K562 (cell line): ENCODE measurements at regions not wholly inside any gene's neighbourhood (a gene's known extent, or its start where the extent isn't known, plus 50 kb on each side); places are given as distances from the start of the nearest gene placed in this dataset.

ENCODE experiments used
- BACH1 ChIP-seq: fragments of 200-800 bp; sonication (Bioruptor generic); IDR thresholded peaks from 2 replicates; pipeline ENCODE4 v1.6.1; 2016; ENCODE audit warnings: missing genetic modification characterization, missing compliant biosample characterization
- CBFB ChIP-seq: sonication (generic); formaldehyde crosslinking; IDR thresholded peaks from 2 replicates; pipeline ENCODE4 v1.4.0; 2020; ENCODE audit warnings: mild to moderate bottlenecking, missing genetic modification reagents
- CBX1 ChIP-seq: sonication (generic); IDR thresholded peaks from 2 replicates; pipeline ENCODE4 v1.6.1; 2016; ENCODE audit warnings: antibody characterized with exemption, low read depth, mild to moderate bottlenecking
- CHD1 ChIP-seq: fragments of 200-600 bp; sonication (generic); IDR thresholded peaks from one replicate; pipeline ENCODE4 v1.6.1; 2012; ENCODE audit warnings: mild to moderate bottlenecking, moderate library complexity, low read length, inconsistent platforms
- CUX1 ChIP-seq: fragments of 200-800 bp; sonication (Bioruptor generic); IDR thresholded peaks from 2 replicates; pipeline ENCODE4 v1.6.1; 2016; ENCODE audit warnings: missing genetic modification characterization, missing compliant biosample characterization
- EP400 ChIP-seq: fragments of 450-650 bp; IDR thresholded peaks from 2 replicates; pipeline ENCODE4 v1.6.1; 2017; ENCODE audit warnings: antibody characterized with exemption, mild to moderate bottlenecking, moderate library complexity
- GTF2E2 ChIP-seq: fragments of 200-800 bp; sonication (Bioruptor generic); IDR thresholded peaks from 2 replicates; pipeline ENCODE4 v1.6.1; 2016; ENCODE audit warnings: missing genetic modification characterization, missing compliant biosample characterization
- KLF10 ChIP-seq: fragments of 250-450 bp; sonication (Bioruptor Pico); IDR thresholded peaks from 2 replicates; pipeline ENCODE4 v1.6.1; 2021; ENCODE audit warnings: matching md5 sums
- MCM3 ChIP-seq: fragments of 450-650 bp; IDR thresholded peaks from 2 replicates; pipeline ENCODE4 v1.6.1; 2016
- NCOA2 ChIP-seq, 2 experiments: fragments of 450-650 bp; IDR thresholded peaks; 2 replicates each; pipeline ENCODE4 v1.6.1; 2018; ENCODE audit warnings: mild to moderate bottlenecking in 2 of 2, moderate library complexity in 1 of 2; ENCODE audit not compliant: partially characterized antibody in 2 of 2
- NFE2L1 ChIP-seq: fragments of 450-650 bp; IDR thresholded peaks from 2 replicates; pipeline ENCODE4 v1.6.1; 2016; ENCODE audit warnings: missing genetic modification characterization, low read depth, mild to moderate bottlenecking, missing compliant biosample characterization, moderate library complexity, borderline replicate concordance
- PCBP1 ChIP-seq: fragments of 200-400 bp; formaldehyde crosslinking; IDR thresholded peaks from 2 replicates; pipeline ENCODE4 v1.6.1; 2018; ENCODE audit warnings: mild to moderate bottlenecking, low read depth, low read length; ENCODE audit not compliant: poor library complexity, severe bottlenecking
- PRMT5 ChIP-seq: sonication (generic); formaldehyde crosslinking; IDR thresholded peaks from 2 replicates; pipeline ENCODE4 v1.5.0; 2020; ENCODE audit warnings: missing genetic modification reagents
- RBM15 ChIP-seq: fragments of 200-400 bp; formaldehyde crosslinking; IDR thresholded peaks from 2 replicates; pipeline ENCODE4 v1.6.1; 2018; ENCODE audit warnings: mild to moderate bottlenecking, low read length, moderate library complexity; ENCODE audit not compliant: insufficient read depth
- SMARCB1 ChIP-seq: IDR thresholded peaks from 2 replicates; pipeline ENCODE4 v1.6.1; 2011; ENCODE audit warnings: improper control_type of control experiment, low read depth; ENCODE audit not compliant: insufficient read length
- SRF ChIP-seq, 2 experiments: fragments of 250-450, 450-650 bp in 1 of 2; sonication (Bioruptor Pico) in 1 of 2; sonication (generic) in 1 of 2; formaldehyde crosslinking; IDR thresholded peaks; 2 replicates each; pipeline versions ENCODE4 v1.5.0 to v1.5.1; 2020 to 2022; ENCODE audit warnings: mild to moderate bottlenecking in 1 of 2, missing genetic modification reagents in 1 of 2
- ZNF274 ChIP-seq: IDR thresholded peaks from 2 replicates; pipeline ENCODE4 v1.6.1; 2011; ENCODE audit warnings: low read depth, mild to moderate bottlenecking, low read length, moderate library complexity, borderline replicate concordance
- ZNF282 ChIP-seq: sonication (generic); formaldehyde crosslinking; IDR thresholded peaks from 2 replicates; pipeline ENCODE4 v1.8.1; 2023; ENCODE audit warnings: missing genetic modification reagents
- ZNF3 ChIP-seq: fragments of 250-450 bp; sonication (Bioruptor Pico); IDR thresholded peaks from 2 replicates; pipeline ENCODE4 v1.5.0; 2021; ENCODE audit warnings: mild to moderate bottlenecking, moderate library complexity
- ZNF668 ChIP-seq: fragments of 250-450 bp; sonication (Bioruptor Pico); IDR thresholded peaks from 2 replicates; pipeline ENCODE4 v1.8.0; 2022; ENCODE audit warnings: mild to moderate bottlenecking, inconsistent platforms
- TF ChIP-seq, protein P1 (sequence below): sonication (generic); formaldehyde crosslinking; IDR thresholded peaks from 2 replicates; pipeline ENCODE4 v1.8.0; 2022; ENCODE audit warnings: mild to moderate bottlenecking, missing genetic modification reagents
- TF ChIP-seq, protein P2 (sequence below): sonication (generic); formaldehyde crosslinking; IDR thresholded peaks from 2 replicates; pipeline ENCODE4 v1.9.0; 2022; ENCODE audit warnings: mild to moderate bottlenecking, missing genetic modification reagents

- TF ChIP-seq RBM15 (no peak), NFE2L1 (tag) (no peak), NCOA2 (IDR thresholded peaks at IDR 0.05; ENCODE audit: partially characterized antibody in 2 of 2) (no peak), EP400 (no peak), ZNF668 (CRISPR knock-in tag) (no peak), KLF10 (no peak), BACH1 (tag) (peak; percentile 17; the same call in 1 of the 2 replicates), MCM3 (no peak), CHD1 (no peak), CUX1 (CRISPR knock-in tag) (no peak), GTF2E2 (tag) (no peak), CBFB (no peak), CBX1 (no peak), PCBP1 (no peak), PRMT5 (no peak), ZNF282 (CRISPR knock-in tag) (no peak), SRF (CRISPR knock-in tag; IDR thresholded peaks at IDR 0.05) (no peak), ZNF274 (no peak), ZNF3 (CRISPR knock-in tag) (no peak), SMARCB1 (no peak)
- TF ChIP-seq, protein P1, sequence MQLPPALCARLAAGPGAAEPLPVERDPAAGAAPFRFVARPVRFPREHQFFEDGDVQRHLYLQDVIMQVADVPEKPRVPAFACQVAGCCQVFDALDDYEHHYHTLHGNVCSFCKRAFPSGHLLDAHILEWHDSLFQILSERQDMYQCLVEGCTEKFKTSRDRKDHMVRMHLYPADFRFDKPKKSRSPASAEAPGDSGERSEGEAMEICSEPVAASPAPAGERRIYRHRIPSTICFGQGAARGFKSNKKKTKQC (CRISPR knock-in tag) = peak; percentile 60; the same call in 1 of the 2 replicates
- TF ChIP-seq, protein P2, sequence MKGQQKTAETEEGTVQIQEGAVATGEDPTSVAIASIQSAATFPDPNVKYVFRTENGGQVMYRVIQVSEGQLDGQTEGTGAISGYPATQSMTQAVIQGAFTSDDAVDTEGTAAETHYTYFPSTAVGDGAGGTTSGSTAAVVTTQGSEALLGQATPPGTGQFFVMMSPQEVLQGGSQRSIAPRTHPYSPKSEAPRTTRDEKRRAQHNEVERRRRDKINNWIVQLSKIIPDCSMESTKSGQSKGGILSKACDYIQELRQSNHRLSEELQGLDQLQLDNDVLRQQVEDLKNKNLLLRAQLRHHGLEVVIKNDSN = no peak
These were observed 115.7 kb upstream of the FAT1 start (continued) for GRCh38 chr4:186839122-186840037.
